Keratinocyte (primary cell): ENCODE measurements at regions not wholly inside any gene's neighbourhood (a gene's known extent, or its start where the extent isn't known, plus 50 kb on each side); places are given as distances from the start of the nearest gene placed in this dataset.
"Not testable (repeated sequence)": the region's sequence is repeated elsewhere in the genome, so short reads cannot be mapped to it uniquely, and the experiment has no call there.

Experiments used
- CTCF ChIP-seq, 3 experiments: IDR thresholded peaks in 1 of 3; conservative IDR thresholded peaks in 1 of 3; optimal IDR thresholded peaks in 1 of 3; 2 replicates in 2 of 3; 3 replicates in 1 of 3; pipeline versions ENCODE3 to v1.5.1; 2011; ENCODE audit warnings: low read length in 3 of 3, mild to moderate bottlenecking in 3 of 3, moderate library complexity in 2 of 3, control low read depth in 1 of 3, inconsistent platforms in 1 of 3; ENCODE audit not compliant: insufficient read depth in 2 of 3; ENCODE audit errors: extremely low read depth in 1 of 3
- EZH2 ChIP-seq: IDR thresholded peaks from one replicate; pipeline ENCODE4 v1.6.1; 2012; ENCODE audit warnings: inconsistent platforms, mild to moderate bottlenecking, low read length, moderate library complexity

- not testable (repeated sequence) for TF ChIP-seq CTCF (optimal IDR thresholded peaks at IDR 0.05 in 1 of 3, IDR thresholded peaks at IDR 0.05 in 1 of 3, conservative IDR thresholded peaks at IDR 0.05 in 1 of 3; ENCODE audit: extremely low read depth in 1 of 3, insufficient read depth in 2 of 3, low read length in 3 of 3); EZH2
Observed at GRCh38 chr10:46774945-46775667, 136.1 kb upstream of the PTPN20 start.
